GM23338 (cell line): ENCODE measurements at regions not wholly inside any gene's neighbourhood (a gene's known extent, or its start where the extent isn't known, plus 50 kb on each side); places are given as distances from the start of the nearest gene placed in this dataset.

Source experiments
- ATAC-seq: fragments of 200-7000 bp; cut with Tn5 transposase; 3 replicates; pipeline ENCODE4 v1.9.1; 2020
- DNase-seq: peaks from one replicate; pipeline ENCODE4 v3.0.0-alpha.2; 2015; ENCODE audit warnings: low spot score
- H2AFZ ChIP-seq: fragments of 200-600 bp; sonication (generic); 2 replicates; pipeline ENCODE4 v1.8.0; 2016; ENCODE audit warnings: antibody characterized with exemption, mild to moderate bottlenecking, moderate library complexity
- H3F3A ChIP-seq: fragments of 200-600 bp; sonication (generic); replicated peaks from 2 replicates; pipeline ENCODE4 v1.8.0; 2017; ENCODE audit warnings: antibody characterized with exemption, mixed run types, low read depth
- H3K27ac ChIP-seq: fragments of 200-600 bp; sonication (generic); 2 replicates; pipeline ENCODE4 v1.6.1; 2016; ENCODE audit warnings: low read depth
- H3K27me3 ChIP-seq: fragments of 200-600 bp; sonication (generic); 2 replicates; pipeline ENCODE4 v1.8.0; 2016; ENCODE audit warnings: mild to moderate bottlenecking, mixed run types, moderate library complexity; ENCODE audit not compliant: insufficient read depth
- H3K36me3 ChIP-seq: fragments of 200-600 bp; sonication (generic); 2 replicates; pipeline ENCODE4 v1.8.0; 2016; ENCODE audit warnings: mild to moderate bottlenecking; ENCODE audit not compliant: insufficient read depth
- H3K4me1 ChIP-seq: fragments of 200-600 bp; sonication (generic); 2 replicates; pipeline ENCODE4 v1.8.0; 2016; ENCODE audit warnings: mild to moderate bottlenecking, moderate library complexity; ENCODE audit not compliant: insufficient read depth
- H3K4me2 ChIP-seq: fragments of 200-600 bp; sonication (generic); 2 replicates; pipeline ENCODE4 v1.7.1; 2017; ENCODE audit warnings: mixed run types
- H3K4me3 ChIP-seq: fragments of 200-600 bp; sonication (generic); 2 replicates; pipeline ENCODE4 v1.6.1; 2016; ENCODE audit warnings: mixed run types
- H3K79me2 ChIP-seq: fragments of 200-600 bp; sonication (generic); replicated peaks from 2 replicates; pipeline ENCODE4 v1.8.0; 2017; ENCODE audit warnings: mild to moderate bottlenecking; ENCODE audit not compliant: insufficient read depth
- H3K9me2 ChIP-seq: fragments of 200-600 bp; sonication (generic); 2 replicates; pipeline ENCODE4 v1.8.0; 2017; ENCODE audit not compliant: insufficient read depth
- H4K20me1 ChIP-seq: fragments of 200-600 bp; sonication (generic); replicated peaks from 2 replicates; pipeline ENCODE4 v1.8.0; 2017; ENCODE audit warnings: mild to moderate bottlenecking; ENCODE audit not compliant: insufficient read depth
- H3K27ac Mint-ChIP-seq: 2 replicates; pipeline ENCODE4 v1.8.0; 2020; ENCODE audit warnings: inconsistent platforms, mild to moderate bottlenecking, moderate library complexity, mixed read lengths
- H3K27me3 Mint-ChIP-seq: 3 replicates; pipeline ENCODE4 v1.8.0; 2022; ENCODE audit warnings: low read depth, mild to moderate bottlenecking, moderate library complexity, mixed read lengths, inconsistent platforms; ENCODE audit not compliant: insufficient read depth, poor library complexity
- H3K36me3 Mint-ChIP-seq: 3 replicates; pipeline ENCODE4 v1.8.0; 2021; ENCODE audit warnings: low read depth, mild to moderate bottlenecking, inconsistent platforms, moderate library complexity, mixed read lengths
- H3K4me1 Mint-ChIP-seq: 3 replicates; pipeline ENCODE4 v1.8.0; 2020; ENCODE audit warnings: mild to moderate bottlenecking, inconsistent platforms, mixed read lengths
- H3K4me3 Mint-ChIP-seq: 3 replicates; pipeline ENCODE4 v1.8.0; 2021; ENCODE audit warnings: moderate library complexity, mild to moderate bottlenecking, inconsistent platforms, mixed read lengths
- H3K9me3 Mint-ChIP-seq: 3 replicates; pipeline ENCODE4 v1.8.0; 2020; ENCODE audit warnings: moderate library complexity, mild to moderate bottlenecking, inconsistent platforms, mixed read lengths
- CREB1 ChIP-seq: fragments of 250-450 bp; sonication (Bioruptor Pico); IDR thresholded peaks from 2 replicates; pipeline ENCODE4 v1.5.0; 2020; ENCODE audit warnings: low read depth, mild to moderate bottlenecking, moderate library complexity
- CTCF ChIP-seq, 2 experiments: fragments of 200-600 bp in 1 of 2; sonication (generic) in 1 of 2; conservative IDR thresholded peaks; 2 replicates each; pipeline versions ENCODE4 v1.5.1 to v1.6.1; 2016 to 2017; ENCODE audit warnings: antibody characterized with exemption in 2 of 2, low read depth in 2 of 2, mild to moderate bottlenecking in 2 of 2, moderate library complexity in 1 of 2
- ETS1 ChIP-seq: IDR thresholded peaks from 2 replicates; pipeline ENCODE4 v1.6.1; 2016; ENCODE audit warnings: antibody characterized with exemption
- EZH2 ChIP-seq: fragments of 200-600 bp; sonication (generic); IDR thresholded peaks from one replicate; pipeline ENCODE4 v1.8.0; 2017; ENCODE audit warnings: antibody characterized with exemption, mild to moderate bottlenecking, low read depth; ENCODE audit not compliant: unreplicated experiment
- EZH2phosphoT487 ChIP-seq: fragments of 200-600 bp; sonication (generic); IDR thresholded peaks from one replicate; pipeline ENCODE4 v1.8.1; 2018; ENCODE audit warnings: antibody characterized with exemption; ENCODE audit not compliant: unreplicated experiment
- JUNB ChIP-seq: IDR thresholded peaks from one replicate; pipeline ENCODE4 v1.6.1; 2016; ENCODE audit warnings: antibody characterized with exemption; ENCODE audit not compliant: unreplicated experiment
- POLR2AphosphoS5 ChIP-seq: IDR thresholded peaks from 2 replicates; pipeline ENCODE4 v1.6.1; 2016; ENCODE audit warnings: antibody characterized with exemption, low read depth
- STAT1 ChIP-seq: IDR thresholded peaks from one replicate; pipeline ENCODE4 v1.6.1; 2016; ENCODE audit warnings: antibody characterized with exemption; ENCODE audit not compliant: unreplicated experiment
- ZNF114 ChIP-seq: fragments of 250-450 bp; sonication (Bioruptor Pico); IDR thresholded peaks from 2 replicates; pipeline ENCODE4 v1.5.0; 2020; ENCODE audit warnings: mild to moderate bottlenecking, moderate library complexity
- ZNF331 ChIP-seq: fragments of 250-450 bp; sonication (Bioruptor Pico); IDR thresholded peaks from 2 replicates; pipeline ENCODE4 v1.5.0; 2020; ENCODE audit warnings: low read depth, mild to moderate bottlenecking, moderate library complexity
- ZNF462 ChIP-seq: fragments of 250-450 bp; sonication (Bioruptor Pico); IDR thresholded peaks from 2 replicates; pipeline ENCODE4 v1.5.0; 2020; ENCODE audit warnings: mild to moderate bottlenecking, moderate library complexity

GRCh38 chr1:219798283-219799030 lies 129.9 kb downstream of the SLC30A10 start:
- no peaks in the 10 kb centered on the region for H3K79me2 ChIP-seq

More at GRCh38 chr1:219798283-219799030, 129.9 kb downstream of the SLC30A10 start:
- Histone ChIP-seq H4K20me1 (no peaks in the 10 kb centered on the region), H3F3A (no peaks in the 10 kb centered on the region), H3K4me2 (no peak overlapping the region), H2AFZ (0 out of 2 replicates have a peak overlapping the region, but pooled peaks have one; percentile 3), H3K36me3 (no peaks in the 10 kb centered on the region), H3K27me3 (no peaks in the 10 kb centered on the region), H3K9me2 (peaks cover 6% of the 10 kb centered on the region; the same call in 1 of the 2 replicates), H3K27ac (no peak overlapping the region), H3K4me3 (no peak overlapping the region), H3K4me1 (no peaks in the 10 kb centered on the region)
- no peak for ATAC-seq
- Mint-ChIP-seq H3K4me3 (no peak overlapping the region), H3K36me3 (no peaks in the 10 kb centered on the region), H3K27me3 (no peaks in the 10 kb centered on the region), H3K27ac (no peak overlapping the region), H3K9me3 (no peaks in the 10 kb centered on the region), H3K4me1 (no peaks in the 10 kb centered on the region)
- DNase-seq = no peak
- TF ChIP-seq ETS1 (no peak), ZNF331 (CRISPR knock-in tag) (no peak), POLR2AphosphoS5 (no peak), ZNF462 (CRISPR knock-in tag) (no peak), CTCF (conservative IDR thresholded peaks at IDR 0.05; ENCODE audit: low read depth in 2 of 2) (no peak), ZNF114 (CRISPR knock-in tag) (no peak), EZH2phosphoT487 (no peak), CREB1 (CRISPR knock-in tag) (no peak), JUNB (no peak), EZH2 (no peak), STAT1 (no peak)
